K562 (cell line): ENCODE measurements at regions not wholly inside any gene's neighbourhood (a gene's known extent, or its start where the extent isn't known, plus 50 kb on each side); places are given as distances from the start of the nearest gene placed in this dataset.

Experiments
- CBFB ChIP-seq: sonication (generic); formaldehyde crosslinking; IDR thresholded peaks from 2 replicates; pipeline ENCODE4 v1.4.0; 2020; ENCODE audit warnings: mild to moderate bottlenecking, missing genetic modification reagents
- POLR2AphosphoS5 ChIP-seq: IDR thresholded peaks from 2 replicates; pipeline ENCODE4 v1.6.1; 2011; ENCODE audit warnings: mild to moderate bottlenecking, low read depth, low read length, moderate library complexity; ENCODE audit not compliant: control insufficient read depth, insufficient read depth
- ZNF584 ChIP-seq: fragments of 200-800 bp; sonication (Bioruptor generic); IDR thresholded peaks from 2 replicates; pipeline ENCODE4 v1.6.1; 2016; ENCODE audit warnings: low read depth, mild to moderate bottlenecking, missing genetic modification characterization, missing compliant biosample characterization
- TF ChIP-seq, protein P1 (sequence below): fragments of 250-450 bp; sonication (Bioruptor Pico); IDR thresholded peaks from 2 replicates; pipeline ENCODE4 v1.5.0; 2021; ENCODE audit warnings: mild to moderate bottlenecking, moderate library complexity
- TF ChIP-seq, protein P2 (sequence below): fragments of 250-450 bp; sonication (Bioruptor Pico); IDR thresholded peaks from 2 replicates; pipeline ENCODE4 v1.8.0; 2022; ENCODE audit warnings: moderate library complexity, mild to moderate bottlenecking, inconsistent platforms
- TF ChIP-seq, protein P3 (sequence below): sonication (generic); formaldehyde crosslinking; IDR thresholded peaks from 2 replicates; pipeline ENCODE4 v1.8.0; 2022; ENCODE audit warnings: mild to moderate bottlenecking, low read depth, missing genetic modification reagents

DNA sequence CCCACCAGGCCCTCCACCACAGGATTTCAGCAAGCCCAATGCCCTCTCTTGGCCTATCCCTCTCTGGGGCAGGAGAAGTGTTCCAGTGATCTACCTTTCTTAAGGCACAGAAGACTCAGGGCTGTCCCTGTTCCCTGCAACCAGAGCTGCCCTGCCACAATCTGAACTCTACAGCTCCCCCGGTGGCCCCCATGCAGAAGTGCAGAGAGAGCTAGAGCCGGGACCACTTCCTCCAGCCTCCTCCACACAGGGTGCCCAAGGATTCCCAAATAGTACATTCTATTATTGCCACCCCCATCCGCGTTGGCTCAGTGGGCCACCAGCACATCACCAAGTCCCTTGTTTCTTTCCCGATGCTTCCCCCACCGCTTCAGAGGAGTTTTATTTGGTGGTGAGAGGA, 114.8 kb upstream of the PTPRM start:
- TF ChIP-seq CBFB (CRISPR knock-in tag) (no peak), POLR2AphosphoS5 (no peak), ZNF584 (no peak)
- TF ChIP-seq, protein P1, sequence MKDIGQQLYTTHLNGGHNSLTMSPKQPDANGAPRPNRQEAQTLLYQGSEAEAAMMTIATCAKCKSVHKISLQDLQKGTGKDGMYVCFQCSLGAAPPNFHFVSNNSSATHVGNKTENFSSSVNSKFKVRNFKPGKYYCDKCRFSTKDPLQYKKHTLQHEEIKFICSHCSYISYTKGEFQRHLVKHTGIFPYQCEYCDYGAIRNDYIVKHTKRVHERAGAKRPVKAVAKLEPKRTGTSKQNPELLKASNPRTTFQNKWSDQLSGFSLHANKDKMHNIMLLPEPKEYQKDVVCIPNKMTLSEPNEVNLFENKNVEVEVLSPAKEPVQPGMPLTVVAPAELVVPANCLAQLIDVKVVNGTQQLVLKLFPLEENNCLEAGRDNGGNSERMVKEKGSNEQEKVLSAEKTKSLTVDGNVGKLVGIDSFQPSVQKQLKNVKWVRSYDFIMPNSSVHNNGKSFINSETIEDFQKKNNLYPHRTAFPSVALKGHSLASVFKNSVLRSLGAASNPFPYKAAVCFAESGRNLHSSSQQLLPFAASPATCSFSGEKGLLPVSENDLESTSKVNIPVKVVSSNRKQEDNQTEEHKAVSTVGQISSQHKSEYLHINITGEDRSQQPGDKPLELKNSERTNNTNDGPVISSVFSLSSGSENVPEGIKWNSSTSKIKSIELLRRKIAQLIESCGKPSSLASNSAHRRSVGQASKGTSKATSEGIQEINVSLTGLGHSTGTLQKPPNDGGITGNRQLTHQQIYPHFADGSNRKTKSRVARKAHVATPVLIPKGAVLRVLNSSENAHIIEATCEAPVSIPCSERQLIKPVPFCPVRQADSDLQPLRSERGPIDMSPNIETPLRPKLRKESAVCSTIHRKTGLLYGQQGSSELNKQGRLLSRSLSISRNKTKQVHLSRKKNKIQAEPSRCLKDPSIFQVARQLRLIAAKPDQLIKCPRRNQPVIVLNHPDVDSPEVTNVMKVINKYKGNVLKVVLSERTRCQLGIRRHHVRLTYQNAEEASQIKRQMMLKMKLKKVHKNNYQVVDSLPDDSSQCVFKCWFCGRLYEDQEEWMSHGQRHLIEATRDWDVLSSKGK (CRISPR knock-in tag): no peak
- TF ChIP-seq, protein P2, sequence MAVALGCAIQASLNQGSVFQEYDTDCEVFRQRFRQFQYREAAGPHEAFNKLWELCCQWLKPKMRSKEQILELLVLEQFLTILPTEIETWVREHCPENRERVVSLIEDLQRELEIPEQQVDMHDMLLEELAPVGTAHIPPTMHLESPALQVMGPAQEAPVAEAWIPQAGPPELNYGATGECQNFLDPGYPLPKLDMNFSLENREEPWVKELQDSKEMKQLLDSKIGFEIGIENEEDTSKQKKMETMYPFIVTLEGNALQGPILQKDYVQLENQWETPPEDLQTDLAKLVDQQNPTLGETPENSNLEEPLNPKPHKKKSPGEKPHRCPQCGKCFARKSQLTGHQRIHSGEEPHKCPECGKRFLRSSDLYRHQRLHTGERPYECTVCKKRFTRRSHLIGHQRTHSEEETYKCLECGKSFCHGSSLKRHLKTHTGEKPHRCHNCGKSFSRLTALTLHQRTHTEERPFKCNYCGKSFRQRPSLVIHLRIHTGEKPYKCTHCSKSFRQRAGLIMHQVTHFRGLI: no peak
- TF ChIP-seq, protein P3, sequence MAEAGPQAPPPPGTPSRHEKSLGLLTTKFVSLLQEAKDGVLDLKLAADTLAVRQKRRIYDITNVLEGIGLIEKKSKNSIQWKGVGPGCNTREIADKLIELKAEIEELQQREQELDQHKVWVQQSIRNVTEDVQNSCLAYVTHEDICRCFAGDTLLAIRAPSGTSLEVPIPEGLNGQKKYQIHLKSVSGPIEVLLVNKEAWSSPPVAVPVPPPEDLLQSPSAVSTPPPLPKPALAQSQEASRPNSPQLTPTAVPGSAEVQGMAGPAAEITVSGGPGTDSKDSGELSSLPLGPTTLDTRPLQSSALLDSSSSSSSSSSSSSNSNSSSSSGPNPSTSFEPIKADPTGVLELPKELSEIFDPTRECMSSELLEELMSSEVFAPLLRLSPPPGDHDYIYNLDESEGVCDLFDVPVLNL: no peak
